Peyer's patch (tissue), 4 donors: ENCODE measurements at regions not wholly inside any gene's neighbourhood (a gene's known extent, or its start where the extent isn't known, plus 50 kb on each side); places are given as distances from the start of the nearest gene placed in this dataset.

Experiments used
- CTCF ChIP-seq, 6 experiments: fragments of 450-650 bp in 4 of 6; fragments of 200-600 bp in 2 of 6; sonication (generic) in 1 of 6; IDR thresholded peaks; one replicate each; pipeline ENCODE4 v1.5.1; 2017 to 2019; ENCODE audit warnings: antibody characterized with exemption in 6 of 6, mild to moderate bottlenecking in 3 of 6, moderate library complexity in 1 of 6
- POLR2A ChIP-seq, 2 donors: fragments of 450-650 bp; IDR thresholded peaks; one replicate each; pipeline ENCODE4 v1.5.1; 2017; ENCODE audit warnings: antibody characterized with exemption in 2 of 2, mild to moderate bottlenecking in 2 of 2, moderate library complexity in 2 of 2

- TF ChIP-seq CTCF (IDR thresholded peaks at IDR 0.05) (no peak), POLR2A (IDR thresholded peaks at IDR 0.05) (no peak)
These were observed 541.6 kb downstream of the SUCLA2 start for GRCh38 chr13:47459512-47459911.
